Colonic mucosa (tissue), 4 donors: ENCODE measurements at regions not wholly inside any gene's neighbourhood (a gene's known extent, or its start where the extent isn't known, plus 50 kb on each side); places are given as distances from the start of the nearest gene placed in this dataset.
"Not testable (repeated sequence)": the region's sequence is repeated elsewhere in the genome, so short reads cannot be mapped to it uniquely, and the experiment has no call there.

Experiments used
- DNase-seq: peaks from one replicate; pipeline ENCODE4 v3.0.0-alpha.2; 2020
- H3K27ac ChIP-seq: fragments of 200-600 bp; one replicate; pipeline ENCODE4 v1.8.0; 2021
- H3K27me3 ChIP-seq: fragments of 200-600 bp; one replicate; pipeline ENCODE4 v1.8.0; 2021
- H3K36me3 ChIP-seq: fragments of 200-600 bp; one replicate; pipeline ENCODE4 v1.8.0; 2021
- H3K4me1 ChIP-seq: fragments of 200-600 bp; one replicate; pipeline ENCODE4 v1.8.0; 2021; ENCODE audit warnings: mild to moderate bottlenecking
- H3K4me3 ChIP-seq: fragments of 200-600 bp; one replicate; pipeline ENCODE4 v1.8.0; 2021
- H3K9ac ChIP-seq, 2 donors: one replicate each; pipeline ENCODE4 v1.7.0; 2013; ENCODE audit warnings: control low read depth in 2 of 2, low read depth in 2 of 2, low read length in 2 of 2
- H3K9me3 ChIP-seq: fragments of 200-600 bp; one replicate; pipeline ENCODE4 v1.8.0; 2021
- CTCF ChIP-seq: fragments of 200-600 bp; IDR thresholded peaks from one replicate; pipeline ENCODE4 v1.8.0; 2022; ENCODE audit warnings: antibody characterized with exemption, mild to moderate bottlenecking
- intact Hi-C: fragments of 100-400 bp; cut with DNase I; formaldehyde crosslinking; loops from one replicate; pipeline ENCODE4 v1.14.1; 2022
- donor health status: healthy.
- donor health status: DM: no; HTN: no; CAD: no.
- donor health status: DM: no; HTN: no; CAD: no.

- Histone ChIP-seq H3K27ac (no peak overlapping the region), H3K27me3 (no peaks in the 10 kb centered on the region), H3K9me3 (no peaks in the 10 kb centered on the region), H3K4me1 (no peaks in the 10 kb centered on the region), H3K36me3 (no peaks in the 10 kb centered on the region), H3K9ac (no peak overlapping the region), H3K4me3 (no peak overlapping the region)
- intact Hi-C loops, result no loop called here
- TF ChIP-seq CTCF, result no peak
- no peak for DNase-seq
Observed at GRCh38 chr3:6421666-6422445, 439.1 kb upstream of the GRM7 start.

DNA sequence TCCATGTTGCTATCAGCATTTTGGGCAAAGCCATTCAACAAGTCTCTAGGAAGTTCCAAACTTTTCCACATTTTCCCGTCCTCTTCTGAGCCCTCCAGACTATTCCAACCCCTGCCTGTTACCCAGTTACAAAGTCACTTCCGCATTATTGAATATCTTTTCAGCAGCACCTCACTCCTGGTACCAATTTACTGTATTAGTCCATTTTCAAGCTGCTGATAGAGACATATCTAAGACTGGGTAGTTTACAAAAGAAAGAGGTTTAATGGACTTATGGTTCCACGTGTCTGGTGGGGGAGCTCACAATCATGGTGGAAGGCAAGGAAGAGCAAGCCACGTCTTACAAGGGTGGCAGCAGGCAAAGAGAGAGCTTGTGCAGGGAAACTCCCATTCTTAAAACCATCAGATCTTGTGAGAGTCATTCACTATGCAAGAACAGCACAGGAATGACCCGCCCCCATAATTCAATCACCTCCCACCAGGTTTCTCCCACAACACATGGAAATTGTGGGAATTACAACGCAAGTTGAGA is 435.6 kb upstream of the GRM7 start:
- H3K9me3 ChIP-seq, result no peaks in the 10 kb centered on the region
- H3K36me3 ChIP-seq, result no peaks in the 10 kb centered on the region
- intact Hi-C loops, result no loop called here
- H3K27ac ChIP-seq, result no peak overlapping the region
- no peak for TF ChIP-seq CTCF
- H3K4me1 ChIP-seq, result no peaks in the 10 kb centered on the region
- H3K9ac ChIP-seq, result no peak overlapping the region
- no peaks in the 10 kb centered on the region for H3K27me3 ChIP-seq
- DNase-seq, result no peak
- no peak overlapping the region for H3K4me3 ChIP-seq

GRCh38 chr3:6428276-6428675 is 432.6 kb upstream of the GRM7 start:
- H3K9ac ChIP-seq, H3K4me1 ChIP-seq, H3K36me3 ChIP-seq, H3K4me3 ChIP-seq, DNase-seq, H3K27me3 ChIP-seq, H3K9me3 ChIP-seq, intact Hi-C loops, H3K27ac ChIP-seq: not testable (repeated sequence)

DNA sequence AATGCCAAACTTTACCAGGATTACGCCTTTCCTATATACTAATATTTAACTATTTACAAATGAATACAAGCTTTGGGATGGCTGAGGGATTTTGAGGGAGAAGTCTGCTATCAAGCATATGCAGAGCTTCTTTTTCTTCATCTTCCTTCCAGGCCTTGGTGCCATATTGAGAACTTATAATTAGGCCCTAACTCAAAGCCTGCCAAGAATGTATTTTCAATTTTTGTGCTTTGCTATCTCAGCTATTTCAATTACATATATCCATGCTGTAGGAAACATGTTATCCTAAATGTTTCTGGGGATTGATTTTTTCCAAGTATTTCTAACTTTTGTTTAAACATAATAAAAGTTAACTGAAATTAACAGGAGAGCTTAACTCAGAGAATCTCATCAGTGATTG is 425.0 kb upstream of the GRM7 start:
- intact Hi-C loops, result no loop called here
- no peak overlapping the region for H3K4me3 ChIP-seq

DNA sequence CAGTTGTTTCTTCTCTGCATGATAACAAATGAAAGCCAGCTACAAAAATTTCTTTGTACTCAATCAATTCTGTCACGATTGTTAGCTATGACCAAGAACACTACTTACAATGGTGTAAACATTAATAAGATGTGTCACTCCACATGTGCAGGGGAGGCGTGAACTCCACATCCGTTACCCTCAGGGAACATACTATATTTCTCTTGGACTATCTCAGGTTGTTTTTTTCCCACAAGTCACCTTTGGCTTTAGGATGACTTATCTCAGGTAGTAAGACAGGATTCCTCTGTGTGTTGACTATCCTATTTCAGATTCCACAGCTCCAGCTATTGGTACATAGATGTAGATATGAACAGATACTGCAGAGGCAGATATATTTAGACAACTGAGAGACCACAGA is 423.3 kb upstream of the GRM7 start:
- intact Hi-C loops, result no loop called here
- H3K4me3 ChIP-seq, result no peak overlapping the region
- H3K9ac ChIP-seq, result no peak overlapping the region
- H3K9me3 ChIP-seq, result no peaks in the 10 kb centered on the region
- DNase-seq, result no peak
- H3K27ac ChIP-seq, result no peak overlapping the region
- TF ChIP-seq CTCF, result no peak
- H3K4me1 ChIP-seq, result no peaks in the 10 kb centered on the region
- no peaks in the 10 kb centered on the region for H3K27me3 ChIP-seq
- no peaks in the 10 kb centered on the region for H3K36me3 ChIP-seq

More for the DNA sequence above, 425.0 kb upstream of the GRM7 start:
- Histone ChIP-seq H3K36me3 (no peaks in the 10 kb centered on the region), H3K4me1 (no peaks in the 10 kb centered on the region), H3K27ac (no peak overlapping the region), H3K9ac (no peak overlapping the region), H3K27me3 (no peaks in the 10 kb centered on the region), H3K9me3 (no peaks in the 10 kb centered on the region)
- no peak for TF ChIP-seq CTCF
- no peak for DNase-seq

GRCh38 chr3:6438031-6438430 is 422.9 kb upstream of the GRM7 start:
- no peak for TF ChIP-seq CTCF
- intact Hi-C loops, result no loop called here
- Histone ChIP-seq H3K27ac (no peak overlapping the region), H3K9ac (no peak overlapping the region), H3K36me3 (no peaks in the 10 kb centered on the region), H3K27me3 (no peaks in the 10 kb centered on the region), H3K4me1 (no peaks in the 10 kb centered on the region), H3K4me3 (no peak overlapping the region), H3K9me3 (no peaks in the 10 kb centered on the region)
- no peak for DNase-seq
